AG04449 (cell line): ENCODE measurements at regions not wholly inside any gene's neighbourhood (a gene's known extent, or its start where the extent isn't known, plus 50 kb on each side); places are given as distances from the start of the nearest gene placed in this dataset.

ENCODE experiments used
- CTCF ChIA-PET: fragments of 350-600 bp; formaldehyde crosslinking; extraction: SDS; loops from one replicate; lab custom pipeline; 2021; ENCODE audit warnings: antibody characterized with exemption; lab: Yijun Ruan, JAX
- POLR2A ChIA-PET: fragments of 400-600, 350-600 bp; formaldehyde crosslinking; extraction: SDS; loops from one replicate; lab custom pipeline; 2020; ENCODE audit warnings: antibody characterized with exemption, inconsistent platforms; lab: Yijun Ruan, JAX
- DNase-seq: peaks from one replicate; pipeline ENCODE4 v3.0.0-alpha.2; 2010; ENCODE audit warnings: low read depth, low spot score
- H3K4me3 ChIP-seq: 2 replicates; pipeline ENCODE4 v1.5.1; 2011; ENCODE audit warnings: low read depth, mild to moderate bottlenecking, control low read depth, low read length
- TF ChIP-seq, protein P1 (sequence below): IDR thresholded peaks from one replicate; pipeline ENCODE4 v1.5.1; 2011; ENCODE audit warnings: mild to moderate bottlenecking, moderate library complexity, low read length, control low read depth, inconsistent platforms; ENCODE audit not compliant: insufficient read depth; ENCODE audit errors: missing control alignments

DNA sequence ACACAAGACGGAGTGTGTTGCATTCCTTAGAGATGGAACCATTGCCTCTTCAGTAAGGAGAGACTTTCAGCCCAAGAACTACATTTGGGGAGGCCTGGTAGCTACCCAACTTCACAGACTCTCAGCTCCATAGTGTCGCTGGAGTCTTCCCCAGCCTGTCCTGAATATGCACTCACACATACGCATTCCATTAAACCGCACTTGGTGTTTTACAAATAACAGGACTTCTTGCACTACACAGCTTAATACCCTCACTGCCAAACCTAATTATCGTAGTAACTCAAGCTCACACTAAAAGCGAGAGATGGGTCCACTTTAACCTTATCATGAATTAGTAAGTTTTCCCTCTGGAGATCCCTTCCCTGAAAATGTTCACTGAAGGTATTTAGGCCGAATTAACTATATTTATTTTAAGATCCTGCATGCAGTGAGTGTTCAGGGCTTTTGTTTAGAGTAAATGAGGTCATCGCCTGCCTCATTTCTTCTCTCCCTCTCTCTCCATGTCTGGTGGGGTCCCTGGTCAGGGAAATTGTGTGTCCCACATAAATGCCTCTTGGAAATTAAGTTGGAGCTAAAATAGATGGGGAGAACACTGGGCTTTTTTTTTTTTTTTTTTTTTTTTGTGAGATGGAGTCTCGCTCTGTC, 171.9 kb downstream of the FAM43A start:
- no peak for DNase-seq
- ChIA-PET POLR2A (no interaction called here), CTCF (interaction anchor here (0.6 kb wide), 1 partner anchor 300 kb away, joined by 3 read pairs; no protein-coding TSS in a partner anchor)
- TF ChIP-seq, protein P1, sequence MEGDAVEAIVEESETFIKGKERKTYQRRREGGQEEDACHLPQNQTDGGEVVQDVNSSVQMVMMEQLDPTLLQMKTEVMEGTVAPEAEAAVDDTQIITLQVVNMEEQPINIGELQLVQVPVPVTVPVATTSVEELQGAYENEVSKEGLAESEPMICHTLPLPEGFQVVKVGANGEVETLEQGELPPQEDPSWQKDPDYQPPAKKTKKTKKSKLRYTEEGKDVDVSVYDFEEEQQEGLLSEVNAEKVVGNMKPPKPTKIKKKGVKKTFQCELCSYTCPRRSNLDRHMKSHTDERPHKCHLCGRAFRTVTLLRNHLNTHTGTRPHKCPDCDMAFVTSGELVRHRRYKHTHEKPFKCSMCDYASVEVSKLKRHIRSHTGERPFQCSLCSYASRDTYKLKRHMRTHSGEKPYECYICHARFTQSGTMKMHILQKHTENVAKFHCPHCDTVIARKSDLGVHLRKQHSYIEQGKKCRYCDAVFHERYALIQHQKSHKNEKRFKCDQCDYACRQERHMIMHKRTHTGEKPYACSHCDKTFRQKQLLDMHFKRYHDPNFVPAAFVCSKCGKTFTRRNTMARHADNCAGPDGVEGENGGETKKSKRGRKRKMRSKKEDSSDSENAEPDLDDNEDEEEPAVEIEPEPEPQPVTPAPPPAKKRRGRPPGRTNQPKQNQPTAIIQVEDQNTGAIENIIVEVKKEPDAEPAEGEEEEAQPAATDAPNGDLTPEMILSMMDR, result no peak
- no peak overlapping the region for H3K4me3 ChIP-seq

DNA sequence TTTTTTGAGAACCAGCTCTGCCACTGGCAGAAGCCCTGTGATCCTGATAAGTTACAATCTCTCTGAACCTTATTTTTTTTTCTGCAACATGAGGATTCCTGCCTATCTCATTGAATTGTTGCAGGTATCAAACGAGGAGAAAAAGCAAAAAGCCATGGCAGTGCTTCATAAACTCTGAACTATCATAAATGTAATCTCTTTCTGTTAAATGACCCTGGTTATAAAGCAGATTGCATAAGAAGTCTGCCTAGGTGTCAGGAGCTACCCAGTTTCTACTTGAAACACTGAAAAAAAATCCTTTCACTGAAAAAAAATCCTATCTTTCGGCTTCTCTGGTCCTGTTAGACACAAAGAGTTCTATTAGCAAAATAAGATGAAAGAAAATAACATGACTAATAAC, 172.7 kb downstream of the FAM43A start:
- CTCF ChIA-PET, result interaction anchor here (0.6 kb wide), 1 partner anchor 299 kb away, joined by 3 read pairs; no protein-coding TSS in a partner anchor

GRCh38 chr3:194860725-194861124, 175.0 kb downstream of the FAM43A start:
- TF ChIP-seq, protein P1, result no peak
- ChIA-PET CTCF (no interaction called here), POLR2A (no interaction called here)
- no peak overlapping the region for H3K4me3 ChIP-seq
- no peak for DNase-seq

More for the DNA sequence above, 172.7 kb downstream of the FAM43A start:
- H3K4me3 ChIP-seq, result no peak overlapping the region
- TF ChIP-seq, protein P1, result no peak
- DNase-seq, result no peak
- POLR2A ChIA-PET, result no interaction called here

DNA sequence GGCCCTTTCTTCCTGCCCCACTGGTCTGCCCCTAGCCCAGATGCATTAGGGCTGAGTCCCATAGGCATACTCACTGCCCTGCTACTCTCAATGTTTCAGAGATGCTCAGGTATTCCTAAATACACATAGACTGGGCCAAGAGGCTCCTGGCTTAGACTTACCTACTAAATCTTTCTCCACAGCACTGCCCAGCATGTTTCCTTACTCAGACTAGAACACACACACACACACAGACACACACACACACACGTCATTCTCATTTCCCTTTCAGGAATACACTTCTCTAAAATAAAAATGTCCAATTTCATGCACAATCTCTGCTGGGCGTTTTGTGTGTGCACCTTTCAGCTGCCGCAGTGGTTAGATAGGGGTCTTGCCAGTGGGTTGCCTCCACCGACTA, 175.7 kb downstream of the FAM43A start:
- H3K4me3 ChIP-seq, result no peak overlapping the region
- ChIA-PET CTCF (no interaction called here), POLR2A (no interaction called here)
- TF ChIP-seq, protein P1, result no peak
- DNase-seq, result no peak

- TF ChIP-seq, protein P1, result no peak
- CTCF ChIA-PET, result no interaction called here
- DNase-seq, result no peak
- POLR2A ChIA-PET, result no interaction called here
- H3K4me3 ChIP-seq, result no peak overlapping the region
These were observed 179.4 kb downstream of the FAM43A start for GRCh38 chr3:194865061-194865460.

DNA sequence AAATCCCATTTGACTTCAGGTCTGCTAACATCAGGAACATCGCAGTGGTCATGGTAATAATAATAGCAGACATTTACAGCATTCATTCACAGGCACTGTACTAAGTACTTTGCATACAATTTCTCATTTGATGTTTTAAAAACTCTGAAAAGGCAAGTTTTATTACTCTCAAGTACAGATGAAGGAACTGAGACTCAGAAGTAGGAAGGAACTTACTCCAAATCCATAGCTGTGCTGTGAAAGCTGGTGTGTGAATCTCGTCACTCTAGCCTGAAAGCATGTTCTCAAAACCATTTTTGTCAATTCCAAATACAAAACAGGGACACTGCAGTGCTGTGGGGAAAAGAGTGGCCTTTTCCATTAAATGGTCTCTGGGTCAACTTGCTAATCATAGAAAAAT, 179.9 kb downstream of the FAM43A start:
- no peak for DNase-seq
- TF ChIP-seq, protein P1, result no peak
- H3K4me3 ChIP-seq, result no peak overlapping the region
- CTCF ChIA-PET, result no interaction called here
- POLR2A ChIA-PET, result no interaction called here
